Progenitor cell of endocrine pancreas (in vitro differentiated cells): ENCODE measurements at regions not wholly inside any gene's neighbourhood (a gene's known extent, or its start where the extent isn't known, plus 50 kb on each side); places are given as distances from the start of the nearest gene placed in this dataset.

Experiments used
- DNase-seq: peaks from one replicate; pipeline ENCODE4 v3.0.0; 2021; ENCODE audit warnings: low spot score; ENCODE audit not compliant: unreplicated experiment
- H3K27ac Mint-ChIP-seq: 2 replicates; pipeline ENCODE4 v1.8.0; 2021; ENCODE audit warnings: mild to moderate bottlenecking, moderate library complexity, mixed read lengths
- H3K27me3 Mint-ChIP-seq: 2 replicates; pipeline ENCODE4 v1.8.0; 2021; ENCODE audit warnings: mixed read lengths
- H3K36me3 Mint-ChIP-seq: 2 replicates; pipeline ENCODE4 v1.8.0; 2022; ENCODE audit warnings: mixed read lengths; ENCODE audit not compliant: insufficient read depth
- H3K4me1 Mint-ChIP-seq: 2 replicates; pipeline ENCODE4 v1.8.0; 2021; ENCODE audit warnings: low read depth, mixed read lengths
- H3K4me3 Mint-ChIP-seq: 2 replicates; pipeline ENCODE4 v1.8.0; 2021; ENCODE audit warnings: low read depth, mild to moderate bottlenecking, moderate library complexity, mixed read lengths
- H3K9me3 Mint-ChIP-seq: 2 replicates; pipeline ENCODE4 v1.8.0; 2021; ENCODE audit warnings: low read depth, mixed read lengths
- CTCF ChIP-seq: fragments of 200-600 bp; sonication (generic); IDR thresholded peaks from one replicate; pipeline ENCODE4 v1.5.0; 2021; ENCODE audit warnings: antibody characterized with exemption, mild to moderate bottlenecking; ENCODE audit not compliant: unreplicated experiment

- Mint-ChIP-seq H3K4me1 (no peaks in the 10 kb centered on the region), H3K4me3 (no peak overlapping the region), H3K27ac (no peak overlapping the region), H3K9me3 (no peaks in the 10 kb centered on the region), H3K27me3 (no peaks in the 10 kb centered on the region), H3K36me3 (no peaks in the 10 kb centered on the region)
- no peak for DNase-seq
- TF ChIP-seq CTCF = no peak
These were observed 763.9 kb downstream of the TRAM1L1 start for GRCh38 chr4:116321471-116321870.

- H3K27me3 Mint-ChIP-seq = no peaks in the 10 kb centered on the region
- TF ChIP-seq CTCF = no peak
- H3K36me3 Mint-ChIP-seq = no peaks in the 10 kb centered on the region
- no peak overlapping the region for H3K27ac Mint-ChIP-seq
- H3K4me1 Mint-ChIP-seq = no peaks in the 10 kb centered on the region
- DNase-seq = no peak
- H3K4me3 Mint-ChIP-seq = no peak overlapping the region
- H3K9me3 Mint-ChIP-seq = no peaks in the 10 kb centered on the region
These were observed 764.5 kb downstream of the TRAM1L1 start for GRCh38 chr4:116320859-116321258.

GRCh38 chr4:116303736-116304188 is 781.6 kb downstream of the TRAM1L1 start:
- H3K27ac Mint-ChIP-seq = no peak overlapping the region
- no peaks in the 10 kb centered on the region for H3K9me3 Mint-ChIP-seq

GRCh38 chr4:116302990-116303735 is 782.2 kb downstream of the TRAM1L1 start:
- no peaks in the 10 kb centered on the region for H3K4me1 Mint-ChIP-seq
- no peak for DNase-seq
- no peaks in the 10 kb centered on the region for H3K36me3 Mint-ChIP-seq
- H3K27ac Mint-ChIP-seq = no peak overlapping the region
- H3K4me3 Mint-ChIP-seq = no peak overlapping the region
- no peak for TF ChIP-seq CTCF
- H3K27me3 Mint-ChIP-seq = no peaks in the 10 kb centered on the region
- no peaks in the 10 kb centered on the region for H3K9me3 Mint-ChIP-seq

More at GRCh38 chr4:116303736-116304188, 781.6 kb downstream of the TRAM1L1 start:
- Mint-ChIP-seq H3K4me1 (no peaks in the 10 kb centered on the region), H3K4me3 (no peak overlapping the region), H3K27me3 (no peaks in the 10 kb centered on the region), H3K36me3 (no peaks in the 10 kb centered on the region)
- DNase-seq = no peak
- TF ChIP-seq CTCF = no peak

GRCh38 chr4:116275006-116275405 is 810.4 kb downstream of the TRAM1L1 start:
- Mint-ChIP-seq H3K27me3 (no peaks in the 10 kb centered on the region), H3K27ac (no peak overlapping the region)

More at GRCh38 chr4:116275006-116275405, 810.4 kb downstream of the TRAM1L1 start:
- H3K4me3 Mint-ChIP-seq = no peak overlapping the region
- TF ChIP-seq CTCF = no peak
- H3K36me3 Mint-ChIP-seq = no peaks in the 10 kb centered on the region
- no peak for DNase-seq
- H3K4me1 Mint-ChIP-seq = no peaks in the 10 kb centered on the region
- H3K9me3 Mint-ChIP-seq = peaks cover 3% of the 10 kb centered on the region
